WTC11 (cell line): ENCODE measurements at regions not wholly inside any gene's neighbourhood (a gene's known extent, or its start where the extent isn't known, plus 50 kb on each side); places are given as distances from the start of the nearest gene placed in this dataset.

Source experiments
- CTCF ChIP-seq: fragments of 200-600 bp; IDR thresholded peaks from 2 replicates; pipeline ENCODE4 v1.8.0; 2022; ENCODE audit warnings: antibody characterized with exemption
- ESRRA ChIP-seq: sonication (generic); formaldehyde crosslinking; IDR thresholded peaks from 2 replicates; pipeline ENCODE4 v1.8.1; 2022; ENCODE audit warnings: mild to moderate bottlenecking, missing genetic modification reagents, borderline replicate concordance
- FOXK1 ChIP-seq: sonication (generic); formaldehyde crosslinking; IDR thresholded peaks from 2 replicates; pipeline ENCODE4 v1.8.0; 2022; ENCODE audit warnings: mild to moderate bottlenecking, moderate library complexity, missing genetic modification reagents
- GABPB1 ChIP-seq: sonication (generic); formaldehyde crosslinking; IDR thresholded peaks from 2 replicates; pipeline ENCODE4 v1.8.1; 2023; ENCODE audit warnings: mild to moderate bottlenecking, missing genetic modification reagents
- IRF2 ChIP-seq: sonication (generic); formaldehyde crosslinking; IDR thresholded peaks from 2 replicates; pipeline ENCODE4 v1.8.0; 2022; ENCODE audit warnings: low read depth, missing genetic modification reagents, borderline replicate concordance
- JUN ChIP-seq: sonication (generic); formaldehyde crosslinking; IDR thresholded peaks from 2 replicates; pipeline ENCODE4 v1.8.0; 2023; ENCODE audit warnings: mild to moderate bottlenecking, missing genetic modification reagents
- KAT7 ChIP-seq: sonication (generic); formaldehyde crosslinking; IDR thresholded peaks from 2 replicates; pipeline ENCODE4 v1.8.1; 2023; ENCODE audit warnings: missing genetic modification reagents, mild to moderate bottlenecking, borderline replicate concordance
- MAX ChIP-seq: sonication (generic); formaldehyde crosslinking; IDR thresholded peaks from 2 replicates; pipeline ENCODE4 v1.8.0; 2022; ENCODE audit warnings: mild to moderate bottlenecking, missing genetic modification reagents
- NR3C1 ChIP-seq: sonication (generic); formaldehyde crosslinking; conservative IDR thresholded peaks from 2 replicates; pipeline ENCODE4 v1.8.1; 2023; ENCODE audit warnings: low read depth, mild to moderate bottlenecking, missing genetic modification reagents
- PRDM15 ChIP-seq: sonication (generic); formaldehyde crosslinking; IDR thresholded peaks from 2 replicates; pipeline ENCODE4 v1.8.0; 2022; ENCODE audit warnings: missing genetic modification reagents
- SMAD3 ChIP-seq: sonication (generic); formaldehyde crosslinking; IDR thresholded peaks from 2 replicates; pipeline ENCODE4 v1.8.0; 2022; ENCODE audit warnings: missing genetic modification reagents, mild to moderate bottlenecking, borderline replicate concordance
- USF1 ChIP-seq: sonication (generic); formaldehyde crosslinking; IDR thresholded peaks from 2 replicates; pipeline ENCODE4 v1.8.0; 2022; ENCODE audit warnings: mild to moderate bottlenecking, missing genetic modification reagents

GRCh38 chr11:96607864-96608558 is 218.2 kb downstream of the JRKL start:
- TF ChIP-seq CTCF (no peak), ESRRA (CRISPR knock-in tag) (no peak), FOXK1 (CRISPR knock-in tag) (no peak), NR3C1 (CRISPR knock-in tag) (no peak), PRDM15 (CRISPR knock-in tag) (no peak), KAT7 (no peak), JUN (CRISPR knock-in tag) (no peak), GABPB1 (CRISPR knock-in tag) (no peak), USF1 (CRISPR knock-in tag) (no peak), IRF2 (CRISPR knock-in tag) (no peak), MAX (CRISPR knock-in tag) (no peak), SMAD3 (CRISPR knock-in tag) (no peak)
